ENCODE measurements at regions not wholly inside any gene's neighbourhood (a gene's known extent, or its start where the extent isn't known, plus 50 kb on each side); places are given as distances from the start of the nearest gene placed in this dataset.

GRCh38 chr3:82640254-82640653 lies 878.8 kb upstream of the GBE1 start:
- no peak for DNase-seq (ENCODE audit: low spot score)
- no peaks in the 10 kb centered on the region for H3K36me3 Mint-ChIP-seq (ENCODE audit: low read depth, unreplicated experiment)
- H3K4me1 Mint-ChIP-seq (ENCODE audit: unreplicated experiment): no peaks in the 10 kb centered on the region
- H3K27ac Mint-ChIP-seq (ENCODE audit: unreplicated experiment): no peak overlapping the region
- no peaks in the 10 kb centered on the region for H3K9me3 Mint-ChIP-seq (ENCODE audit: unreplicated experiment)
- no peak for TF ChIP-seq CTCF (IDR thresholded peaks at IDR 0.05; ENCODE audit: unreplicated experiment)
- no peaks in the 10 kb centered on the region for H3K27me3 Mint-ChIP-seq (ENCODE audit: unreplicated experiment)
- no peak overlapping the region for H3K4me3 Mint-ChIP-seq (ENCODE audit: unreplicated experiment)

DNA sequence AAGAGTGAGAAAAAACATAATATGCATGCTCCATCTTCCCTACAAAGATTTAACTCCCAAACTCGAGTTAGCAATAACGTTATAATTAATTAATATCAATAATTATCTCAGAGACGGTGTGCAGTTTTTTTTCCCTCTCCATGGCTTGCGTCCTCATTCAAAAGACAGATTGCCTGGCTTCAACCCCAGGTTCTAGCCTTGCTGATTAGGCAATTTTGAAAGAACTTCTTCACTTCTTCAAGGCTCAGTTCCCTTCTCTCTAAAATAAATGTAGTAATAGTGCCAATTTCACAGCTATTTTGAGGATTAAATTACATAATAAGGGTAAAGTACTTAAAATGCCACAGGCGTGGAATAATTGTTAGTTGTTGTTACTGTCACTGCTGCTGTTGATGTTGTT lies 876.1 kb upstream of the GBE1 start:
- no peak for DNase-seq (ENCODE audit: low spot score)
- Mint-ChIP-seq H3K27me3 (ENCODE audit: unreplicated experiment) (no peaks in the 10 kb centered on the region), H3K4me3 (ENCODE audit: unreplicated experiment) (no peak overlapping the region), H3K9me3 (ENCODE audit: unreplicated experiment) (no peaks in the 10 kb centered on the region), H3K4me1 (ENCODE audit: unreplicated experiment) (no peaks in the 10 kb centered on the region), H3K36me3 (ENCODE audit: low read depth, unreplicated experiment) (no peaks in the 10 kb centered on the region), H3K27ac (ENCODE audit: unreplicated experiment) (no peak overlapping the region)
- TF ChIP-seq CTCF (IDR thresholded peaks at IDR 0.05; ENCODE audit: unreplicated experiment): no peak

DNA sequence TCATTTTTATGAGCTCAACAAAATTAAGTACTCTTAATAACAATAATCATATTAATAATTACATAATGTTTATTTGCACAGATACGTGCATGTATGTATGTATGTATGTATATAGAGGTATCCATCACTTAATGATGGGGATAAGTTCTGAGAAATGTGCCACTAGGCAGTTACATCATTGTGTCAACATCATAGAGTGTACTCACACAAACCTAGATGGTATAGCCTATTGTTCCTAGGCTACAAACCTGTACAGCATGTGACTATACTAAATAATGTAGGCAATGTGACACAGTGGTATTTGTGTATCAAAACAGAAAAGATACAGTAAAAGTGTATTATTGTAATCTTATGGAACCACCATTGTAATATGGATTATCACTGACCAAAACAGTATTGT lies 874.7 kb upstream of the GBE1 start:
- H3K36me3 Mint-ChIP-seq (ENCODE audit: low read depth, unreplicated experiment): no peaks in the 10 kb centered on the region
- H3K4me3 Mint-ChIP-seq (ENCODE audit: unreplicated experiment): no peak overlapping the region
- no peaks in the 10 kb centered on the region for H3K9me3 Mint-ChIP-seq (ENCODE audit: unreplicated experiment)
- H3K27ac Mint-ChIP-seq (ENCODE audit: unreplicated experiment): no peak overlapping the region
- H3K27me3 Mint-ChIP-seq (ENCODE audit: unreplicated experiment): no peaks in the 10 kb centered on the region
- no peaks in the 10 kb centered on the region for H3K4me1 Mint-ChIP-seq (ENCODE audit: unreplicated experiment)
- DNase-seq (ENCODE audit: low spot score): no peak
- TF ChIP-seq CTCF (IDR thresholded peaks at IDR 0.05; ENCODE audit: unreplicated experiment): no peak

GRCh38 chr3:82633319-82633718 lies 871.9 kb upstream of the GBE1 start:
- H3K4me3 Mint-ChIP-seq (ENCODE audit: unreplicated experiment): no peak overlapping the region
- no peak for TF ChIP-seq CTCF (IDR thresholded peaks at IDR 0.05; ENCODE audit: unreplicated experiment)
- no peak for DNase-seq (ENCODE audit: low spot score)
- no peaks in the 10 kb centered on the region for H3K36me3 Mint-ChIP-seq (ENCODE audit: low read depth, unreplicated experiment)
- no peak overlapping the region for H3K27ac Mint-ChIP-seq (ENCODE audit: unreplicated experiment)
- H3K27me3 Mint-ChIP-seq (ENCODE audit: unreplicated experiment): peaks cover 2% of the 10 kb centered on the region
- H3K9me3 Mint-ChIP-seq (ENCODE audit: unreplicated experiment): no peaks in the 10 kb centered on the region
- H3K4me1 Mint-ChIP-seq (ENCODE audit: unreplicated experiment): no peaks in the 10 kb centered on the region

- no peak overlapping the region for H3K27ac Mint-ChIP-seq (ENCODE audit: unreplicated experiment)
- no peak for DNase-seq (ENCODE audit: low spot score)
- no peak overlapping the region for H3K4me3 Mint-ChIP-seq (ENCODE audit: unreplicated experiment)
- no peaks in the 10 kb centered on the region for H3K9me3 Mint-ChIP-seq (ENCODE audit: unreplicated experiment)
- no peak for TF ChIP-seq CTCF (IDR thresholded peaks at IDR 0.05; ENCODE audit: unreplicated experiment)
- H3K27me3 Mint-ChIP-seq (ENCODE audit: unreplicated experiment): peaks cover 2% of the 10 kb centered on the region
- H3K4me1 Mint-ChIP-seq (ENCODE audit: unreplicated experiment): no peaks in the 10 kb centered on the region
- no peaks in the 10 kb centered on the region for H3K36me3 Mint-ChIP-seq (ENCODE audit: low read depth, unreplicated experiment)
These were observed 868.5 kb upstream of the GBE1 start for GRCh38 chr3:82629937-82630336.
